CMK (cell line): ENCODE measurements at regions not wholly inside any gene's neighbourhood (a gene's known extent, or its start where the extent isn't known, plus 50 kb on each side); places are given as distances from the start of the nearest gene placed in this dataset.

Experiments used
- DNase-seq: peaks from one replicate; pipeline ENCODE4 v3.0.0-alpha.2; 2010; ENCODE audit warnings: low read depth

DNA sequence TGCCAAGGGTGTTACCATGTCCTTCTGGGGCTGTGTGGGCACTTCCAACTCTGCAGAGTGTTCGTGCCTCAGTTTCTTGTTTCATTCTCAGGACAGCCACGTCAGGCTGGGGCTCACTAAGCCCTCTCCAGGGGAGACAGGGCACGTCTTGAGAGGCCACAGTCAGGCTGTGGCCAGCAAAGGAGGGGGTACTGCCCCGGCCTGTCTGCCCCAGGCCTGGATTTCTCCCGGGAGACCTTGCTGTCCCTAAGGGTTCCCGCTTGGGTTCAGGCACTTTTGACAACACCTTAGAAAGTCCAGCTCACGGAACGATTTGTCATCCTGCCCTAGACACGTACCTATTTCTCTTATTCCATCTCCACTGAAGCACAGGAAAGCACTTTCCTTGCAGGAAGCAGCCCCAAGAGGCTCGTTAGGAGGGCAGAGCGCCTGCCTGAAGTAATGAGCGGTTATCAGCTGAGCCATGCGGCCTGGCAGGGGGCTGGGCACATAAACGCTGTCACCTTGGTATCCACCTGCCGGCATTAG, 290.4 kb upstream of the RTL1 start:
- no peak for DNase-seq

DNA sequence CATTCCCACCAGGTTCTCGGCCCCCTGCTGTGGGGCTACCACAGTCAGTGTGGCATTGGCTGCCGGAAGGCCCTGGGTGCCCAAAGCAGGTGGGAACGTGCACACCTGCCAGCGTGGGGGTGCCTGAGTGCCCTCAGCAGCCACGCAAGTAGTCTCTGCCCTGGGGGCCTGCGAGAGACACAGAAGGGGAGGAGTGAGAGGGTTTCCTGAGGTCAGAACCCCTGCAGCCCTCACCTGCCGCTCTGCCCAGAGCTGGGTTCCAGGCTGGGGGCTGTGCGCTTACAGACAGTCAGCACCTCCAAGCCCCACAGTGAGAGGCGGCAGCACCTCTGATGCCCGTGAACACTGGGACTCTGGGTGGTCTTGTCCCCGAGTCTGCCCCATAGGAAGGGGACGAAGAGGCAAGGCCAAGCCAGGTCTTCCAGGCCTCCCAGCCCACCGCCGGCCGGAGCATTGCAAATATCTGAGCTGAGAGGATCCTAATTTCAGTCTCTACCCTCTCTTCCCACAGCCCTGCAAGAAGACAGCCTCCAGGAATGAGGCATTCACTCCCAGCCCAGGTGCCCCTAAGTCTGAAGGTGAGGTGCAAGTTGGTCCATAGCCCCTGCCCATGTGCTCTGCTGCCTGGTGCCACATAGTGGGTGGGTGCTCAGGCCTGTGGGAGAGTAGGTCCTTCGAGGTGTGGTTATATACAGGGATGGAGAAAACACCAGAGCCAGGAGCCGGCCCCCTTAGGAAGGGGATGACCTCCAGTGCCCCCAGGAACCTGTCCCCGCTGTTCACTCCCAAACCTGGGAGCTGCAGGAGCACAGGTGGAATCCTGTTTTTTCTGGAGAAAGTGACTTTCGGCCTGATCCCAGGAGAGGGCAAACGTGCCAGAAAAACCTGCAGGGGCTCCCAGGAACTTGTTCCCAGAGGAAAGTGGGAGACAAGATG, 291.1 kb upstream of the RTL1 start:
- DNase-seq, result no peak

DNA sequence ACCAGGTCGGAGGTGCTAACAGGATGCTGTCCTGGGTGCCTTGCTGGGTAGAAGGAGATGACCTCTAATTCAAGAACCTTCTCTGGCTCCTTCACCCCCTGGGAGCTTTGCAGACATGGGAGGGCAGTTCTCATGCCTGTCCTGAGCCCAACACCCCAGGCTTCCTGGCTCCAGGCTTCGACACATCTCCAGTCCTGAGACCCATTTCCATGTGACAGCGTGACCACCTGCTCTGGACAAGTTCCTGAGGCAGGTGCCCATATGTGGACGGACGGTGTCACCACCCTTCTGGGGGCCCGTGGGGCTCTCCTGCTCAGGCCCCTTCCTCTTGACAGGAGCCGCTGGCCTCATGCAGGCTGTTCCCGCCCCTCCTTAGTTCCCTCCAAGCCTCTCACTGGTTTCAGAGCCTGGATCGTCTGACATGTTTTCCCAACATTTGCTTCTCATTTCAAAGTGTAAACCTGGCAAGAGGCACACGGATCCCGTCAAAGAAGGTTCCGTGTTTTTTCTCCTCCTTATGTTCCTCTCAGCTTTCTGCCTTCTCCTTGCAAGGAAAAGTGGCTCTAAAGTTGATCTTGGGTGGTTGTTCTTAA, 291.9 kb upstream of the RTL1 start:
- no peak for DNase-seq

- no peak for DNase-seq
These were observed 292.7 kb upstream of the RTL1 start for GRCh38 chr14:101196051-101196712.

DNA sequence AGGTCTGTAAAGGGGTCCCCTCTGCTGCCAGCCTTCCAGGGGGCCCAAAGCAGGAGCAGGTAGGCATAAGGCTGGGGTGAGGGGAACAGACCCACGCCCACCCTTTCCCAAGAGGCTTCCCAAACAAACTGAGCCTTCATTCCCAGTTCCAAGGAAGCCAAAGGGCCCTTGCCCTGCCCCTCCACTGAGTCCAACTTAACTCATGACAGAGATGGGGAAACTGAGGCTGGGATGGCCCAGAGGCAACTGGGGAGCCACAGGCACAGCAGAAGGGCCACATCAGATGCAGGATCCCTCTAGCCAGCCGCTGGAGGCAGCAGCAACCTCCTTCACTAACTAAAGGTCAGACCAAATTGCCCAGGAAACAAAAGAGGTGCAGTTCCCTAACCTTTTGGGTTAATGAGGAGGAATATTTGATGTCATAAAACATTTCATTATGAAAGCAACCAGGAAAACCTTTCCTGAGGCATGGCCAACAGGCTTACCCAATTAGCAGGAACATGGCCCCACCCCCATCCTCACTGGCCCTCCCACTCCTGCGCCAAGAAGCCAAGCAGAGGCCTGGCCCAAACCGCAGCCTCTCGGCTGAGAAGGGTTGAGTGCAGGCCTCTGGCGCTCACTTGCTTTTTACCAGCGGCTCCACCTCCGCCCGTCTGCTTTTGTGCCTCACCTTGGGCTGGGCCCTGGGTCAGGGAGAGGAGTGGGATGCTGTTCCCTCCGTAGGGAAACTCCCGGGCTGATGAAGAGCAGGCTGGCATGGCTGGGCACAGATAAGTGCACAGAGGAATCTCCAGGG, 293.5 kb upstream of the RTL1 start:
- DNase-seq, result no peak

DNA sequence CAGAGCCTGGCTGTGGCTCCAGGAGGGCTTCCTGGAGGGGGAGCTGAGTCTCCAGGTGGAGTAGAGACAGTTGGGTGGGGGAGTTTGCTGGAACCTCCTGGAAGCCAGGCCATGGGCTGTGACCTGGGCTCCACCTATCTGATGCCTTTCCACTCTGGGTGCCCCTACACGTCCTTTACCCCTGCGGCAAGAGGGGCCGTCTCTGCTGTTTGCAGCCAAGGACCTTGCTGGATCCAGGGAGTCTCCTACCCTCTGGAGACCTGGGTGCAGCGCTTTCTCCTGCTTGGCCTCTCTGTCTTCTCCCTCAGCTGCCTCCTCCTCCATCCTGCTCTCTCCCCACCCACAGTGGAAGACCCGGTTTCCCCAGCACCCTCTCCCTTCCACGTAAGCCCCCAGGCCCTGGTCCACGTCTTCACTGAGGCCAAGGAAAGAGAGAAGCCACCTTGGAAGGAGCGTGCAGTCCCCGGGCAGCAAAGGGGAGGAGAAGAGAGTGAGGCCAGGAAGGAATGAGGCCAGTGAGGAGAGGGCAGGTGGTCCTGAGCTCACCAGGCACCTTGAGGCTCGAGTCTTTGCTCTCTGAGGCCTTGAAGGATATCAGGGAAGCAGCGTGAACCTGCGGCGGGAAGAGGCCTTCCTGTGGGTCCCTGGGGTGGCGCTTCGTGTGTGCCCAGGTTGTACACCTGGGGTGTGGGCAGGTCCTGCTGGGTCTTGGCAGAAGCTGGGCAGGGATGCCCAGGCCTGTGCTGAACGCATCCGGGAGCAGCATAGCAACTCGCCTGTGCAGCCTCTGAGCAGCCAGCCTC, 294.3 kb upstream of the RTL1 start:
- no peak for DNase-seq

- no peak for DNase-seq
These were observed 295.0 kb upstream of the RTL1 start for GRCh38 chr14:101198398-101199027.

- DNase-seq, result no peak
These were observed 295.7 kb upstream of the RTL1 start for GRCh38 chr14:101199028-101199770.

DNA sequence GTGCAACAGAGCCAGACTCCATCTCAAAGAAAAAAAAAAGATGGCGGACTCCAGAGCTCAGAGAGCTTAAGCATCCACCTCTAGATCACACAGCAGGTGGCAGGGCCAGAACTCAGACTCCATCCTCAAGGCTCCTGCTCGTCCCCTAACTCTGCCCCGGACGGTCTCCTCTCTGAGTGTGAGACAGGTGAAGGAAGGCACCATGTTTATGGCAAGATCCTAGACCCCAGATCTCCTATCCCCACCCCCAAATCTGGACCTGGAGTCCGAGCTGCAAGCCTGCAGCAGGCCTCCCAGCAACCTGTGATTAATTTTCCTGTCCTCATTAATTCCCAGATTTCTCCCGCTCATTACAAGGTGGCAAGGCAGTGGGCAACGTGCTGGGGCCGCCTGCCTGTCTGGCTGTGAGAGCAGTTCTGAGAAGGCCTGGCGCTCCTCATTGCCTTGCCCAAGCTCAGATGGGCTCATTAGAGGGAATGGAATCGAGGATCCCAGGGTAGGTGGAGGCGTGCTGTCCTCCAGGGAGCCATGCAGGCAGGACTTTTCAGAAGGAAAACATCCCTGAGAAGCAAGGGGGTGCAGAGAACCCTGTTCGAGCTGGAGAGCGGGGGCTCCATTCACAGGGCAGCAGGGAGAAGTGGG, 296.6 kb upstream of the RTL1 start:
- no peak for DNase-seq

GRCh38 chr14:101200650-101201516, 297.4 kb upstream of the RTL1 start:
- DNase-seq, result no peak

DNA sequence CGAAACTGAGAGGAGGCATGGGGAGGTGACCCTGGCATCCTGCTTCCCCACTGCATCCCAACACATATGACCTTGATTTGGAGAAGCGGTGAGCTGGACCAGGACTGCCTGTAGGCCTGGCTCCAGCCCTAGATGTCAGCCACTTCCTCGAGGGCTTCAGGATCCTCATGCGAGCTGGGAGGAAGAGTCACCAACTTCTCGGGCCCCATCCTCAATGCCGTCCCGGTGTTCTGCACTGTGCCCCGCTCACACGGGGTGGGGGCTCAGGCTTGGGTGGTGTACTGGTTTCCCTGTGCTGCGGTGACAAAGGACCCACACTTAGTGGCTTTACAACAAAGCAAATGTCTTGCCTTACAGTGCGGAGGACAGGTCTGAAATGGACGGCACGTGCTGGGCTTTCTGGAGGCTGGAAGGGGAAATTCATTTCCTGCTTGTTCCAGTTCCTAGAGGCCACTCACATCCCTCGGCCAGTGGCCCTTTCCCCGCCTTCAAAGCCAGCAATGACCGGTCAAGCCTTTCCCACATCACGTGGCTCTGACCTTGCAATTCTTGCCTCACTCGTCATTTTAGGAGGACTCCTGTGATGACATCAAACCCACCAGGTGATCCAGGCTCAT, 298.1 kb upstream of the RTL1 start:
- no peak for DNase-seq

GRCh38 chr14:101202627-101203404, 299.3 kb upstream of the RTL1 start:
- DNase-seq, result no peak

DNA sequence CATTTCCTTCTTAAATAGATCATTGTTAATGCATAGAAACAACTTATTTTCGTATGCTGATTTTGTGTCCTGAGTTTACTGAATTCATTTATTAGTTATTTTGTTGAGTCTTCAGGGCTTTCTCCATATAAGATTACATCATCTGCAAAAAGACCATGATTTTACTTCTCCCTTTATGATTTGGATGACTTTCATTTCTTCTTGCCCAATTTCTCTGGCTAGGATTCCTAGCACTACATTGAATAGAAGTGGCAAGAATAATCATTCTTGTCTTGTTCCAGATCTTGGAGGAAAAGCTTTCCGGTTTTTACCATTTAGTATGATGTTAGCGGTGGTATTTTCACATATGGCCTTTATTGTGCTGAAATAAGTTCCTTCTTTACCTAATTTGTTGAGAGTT, 303.0 kb upstream of the RTL1 start:
- DNase-seq, result no peak

GRCh38 chr14:101207041-101207440, 303.5 kb upstream of the RTL1 start:
- no peak for DNase-seq

- no peak for DNase-seq
These were observed 304.4 kb upstream of the RTL1 start for GRCh38 chr14:101207897-101208296.

DNA sequence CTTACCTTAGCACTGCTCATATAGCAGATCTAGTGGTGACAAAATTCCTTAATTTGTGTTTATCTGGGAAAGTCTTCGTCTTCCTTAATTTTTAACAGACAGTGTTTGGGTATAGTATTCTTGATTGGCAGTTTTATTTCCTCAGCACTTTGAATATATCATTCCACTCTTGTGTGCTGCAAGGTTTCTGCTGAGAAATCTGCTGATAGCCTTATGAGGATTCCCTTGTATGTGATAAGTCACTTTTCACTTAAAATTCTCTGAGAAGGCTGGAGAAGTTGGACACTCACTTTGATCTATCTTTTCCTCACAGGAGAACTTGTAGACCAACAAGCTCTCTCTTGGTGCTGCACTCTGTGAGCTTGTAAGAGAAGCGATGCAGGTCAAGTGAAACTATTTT, 306.1 kb upstream of the RTL1 start:
- no peak for DNase-seq

DNA sequence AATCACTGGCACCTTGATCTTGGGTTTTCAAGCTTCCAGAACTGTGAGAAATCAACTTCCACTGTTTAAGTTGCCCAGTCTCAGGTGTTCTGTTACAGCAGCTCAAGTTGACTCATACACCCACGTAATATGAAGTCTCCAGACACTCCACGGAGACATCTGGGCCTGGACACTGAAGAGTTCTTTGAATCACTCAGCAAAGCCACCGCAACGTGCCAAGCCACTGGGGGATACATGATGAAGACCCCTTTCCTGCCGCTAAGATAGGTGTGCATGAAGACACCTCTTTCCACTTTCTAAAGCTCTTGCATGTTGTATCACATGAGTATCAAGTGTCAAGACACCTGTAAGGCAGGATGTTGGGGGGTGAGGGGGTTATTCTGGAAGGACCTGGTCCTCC, 311.7 kb upstream of the RTL1 start:
- DNase-seq, result no peak
